Activated CD4-positive, alpha-beta memory T cell treated with anti-CD3 and anti-CD28 coated beads for 36 hours (primary cell): ENCODE measurements at regions not wholly inside any gene's neighbourhood (a gene's known extent, or its start where the extent isn't known, plus 50 kb on each side); places are given as distances from the start of the nearest gene placed in this dataset.
"Not testable (repeated sequence)": the region's sequence is repeated elsewhere in the genome, so short reads cannot be mapped to it uniquely, and the experiment has no call there.

Experiments
- CTCF ChIA-PET: fragments of 350-600 bp; sonication (Branson Sonifier 250); formaldehyde crosslinking; loops from one replicate; lab custom pipeline; 2021; ENCODE audit warnings: antibody characterized with exemption, inconsistent platforms; lab: Charles Lee
- POLR2A ChIA-PET: fragments of 350-600 bp; sonication (Branson Sonifier 250); formaldehyde crosslinking; loops from one replicate; lab custom pipeline; 2021; ENCODE audit warnings: antibody characterized with exemption; lab: Charles Lee
- DNase-seq: peaks from one replicate; pipeline ENCODE4 v3.0.0-alpha.2; 2020
- H3K27ac Mint-ChIP-seq: one replicate; pipeline ENCODE4 v1.8.0; 2021; ENCODE audit warnings: mixed read lengths
- H3K27me3 Mint-ChIP-seq: one replicate; pipeline ENCODE4 v1.8.0; 2021; ENCODE audit warnings: mixed read lengths
- H3K36me3 Mint-ChIP-seq: one replicate; pipeline ENCODE4 v1.8.0; 2021; ENCODE audit warnings: mixed read lengths
- H3K4me1 Mint-ChIP-seq: one replicate; pipeline ENCODE4 v1.8.0; 2021; ENCODE audit warnings: low read depth, mixed read lengths
- H3K4me3 Mint-ChIP-seq: one replicate; pipeline ENCODE4 v1.8.0; 2021; ENCODE audit warnings: mild to moderate bottlenecking, mixed read lengths
- H3K9me3 Mint-ChIP-seq: one replicate; pipeline ENCODE4 v1.8.0; 2021; ENCODE audit warnings: mixed read lengths
- intact Hi-C: fragments of 100-400 bp; cut with micrococcal nuclease; formaldehyde crosslinking; loops from one replicate; pipeline ENCODE4 v1.15.1; 2023

DNA sequence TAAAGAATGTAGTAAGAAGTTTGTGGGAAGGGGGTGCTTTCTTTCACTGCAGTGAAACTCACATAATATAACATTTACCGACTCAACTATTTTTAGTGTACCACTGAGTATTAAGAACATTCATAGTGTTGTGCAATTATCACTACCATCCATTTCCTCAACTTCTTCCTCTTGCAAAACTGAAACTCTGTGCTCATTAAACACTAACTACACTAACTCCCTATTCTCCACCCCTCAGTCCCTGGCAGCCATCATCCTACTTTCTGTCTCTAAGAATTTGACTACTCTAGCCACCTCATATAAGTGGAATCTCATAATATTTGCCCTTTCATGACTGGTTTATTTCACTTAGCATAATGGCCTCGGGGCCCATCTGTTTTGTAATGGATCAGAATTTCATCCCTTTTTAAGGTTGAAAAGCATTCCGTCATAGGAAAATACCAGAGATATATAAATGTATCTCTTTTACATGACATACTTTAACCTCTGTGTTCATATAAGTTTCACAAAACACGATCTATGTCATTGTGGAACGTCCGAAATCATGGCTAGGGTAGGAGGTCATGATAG lies 56.3 kb upstream of the DIRAS2 start:
- H3K27ac Mint-ChIP-seq = no peak overlapping the region
- H3K27me3 Mint-ChIP-seq = peaks cover 11% of the 10 kb centered on the region
- no peaks in the 10 kb centered on the region for H3K9me3 Mint-ChIP-seq
- intact Hi-C loops = no loop called here
- ChIA-PET CTCF (no interaction called here), POLR2A (no interaction called here)
- no peak overlapping the region for H3K4me3 Mint-ChIP-seq
- H3K4me1 Mint-ChIP-seq = no peaks in the 10 kb centered on the region
- H3K36me3 Mint-ChIP-seq = no peaks in the 10 kb centered on the region
- no peak for DNase-seq

DNA sequence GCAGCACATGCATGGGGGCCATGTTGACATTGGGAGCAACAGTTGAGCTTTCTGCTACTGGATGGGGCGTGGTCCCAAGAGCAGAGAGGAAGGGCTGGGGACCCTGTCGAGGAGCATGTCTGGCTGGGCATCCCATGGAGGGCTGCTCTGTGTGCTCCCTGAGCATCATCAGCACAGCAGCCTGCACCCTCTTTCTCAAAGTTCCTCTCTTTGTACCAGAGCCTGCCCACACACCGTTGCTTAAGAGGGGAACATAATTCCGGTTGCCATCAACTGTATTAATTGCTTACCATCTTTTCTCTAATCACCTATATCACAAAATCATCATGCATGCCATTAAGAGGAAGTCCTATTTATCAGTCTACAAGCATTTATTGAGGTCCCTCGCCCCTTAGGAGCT lies 55.2 kb upstream of the DIRAS2 start:
- Mint-ChIP-seq H3K36me3 (no peaks in the 10 kb centered on the region), H3K4me1 (no peaks in the 10 kb centered on the region), H3K27ac (no peak overlapping the region), H3K27me3 (peaks cover 9% of the 10 kb centered on the region), H3K4me3 (no peak overlapping the region), H3K9me3 (no peaks in the 10 kb centered on the region)
- ChIA-PET POLR2A (no interaction called here), CTCF (no interaction called here)
- no peak for DNase-seq
- intact Hi-C loops = no loop called here

GRCh38 chr9:90694187-90694586 lies 51.6 kb upstream of the DIRAS2 start:
- H3K9me3 Mint-ChIP-seq, H3K4me3 Mint-ChIP-seq, H3K27me3 Mint-ChIP-seq, POLR2A ChIA-PET, H3K27ac Mint-ChIP-seq, DNase-seq, CTCF ChIA-PET, H3K36me3 Mint-ChIP-seq, intact Hi-C loops, H3K4me1 Mint-ChIP-seq: not testable (repeated sequence)
